Ovary (tissue), 3 donors: ENCODE measurements at regions not wholly inside any gene's neighbourhood (a gene's known extent, or its start where the extent isn't known, plus 50 kb on each side); places are given as distances from the start of the nearest gene placed in this dataset.

Source experiments
- CTCF ChIP-seq, 3 donors: fragments of 450-650 bp in 2 of 3; fragments of 200-600 bp in 1 of 3; IDR thresholded peaks; one replicate each; pipeline versions ENCODE4 v1.5.1 to v1.8.0; 2016 to 2022; ENCODE audit warnings: antibody characterized with exemption in 3 of 3, mild to moderate bottlenecking in 1 of 3
- EP300 ChIP-seq: sonication (generic); formaldehyde crosslinking; IDR thresholded peaks from one replicate; pipeline ENCODE4 v1.6.1; 2017; ENCODE audit warnings: antibody characterized with exemption
- POLR2A ChIP-seq: fragments of 450-650 bp; IDR thresholded peaks from one replicate; pipeline ENCODE4 v1.6.1; 2017; ENCODE audit warnings: antibody characterized with exemption, mild to moderate bottlenecking, moderate library complexity
- donor health status: DM: no; HTN: no; CAD: no.

GRCh38 chr13:106916329-106916976 is 348.5 kb upstream of the ARGLU1 start:
- TF ChIP-seq CTCF (IDR thresholded peaks at IDR 0.05) (no peak), EP300 (no peak), POLR2A (no peak)
